ENCODE measurements at regions not wholly inside any gene's neighbourhood (a gene's known extent, or its start where the extent isn't known, plus 50 kb on each side); places are given as distances from the start of the nearest gene placed in this dataset.

- DNase-seq = no peak
- Histone ChIP-seq H3K4me2 (ENCODE audit: low read length, poor library complexity, severe bottlenecking) (no peak overlapping the region), H3K23ac (ENCODE audit: low read length in 2 of 2) (no peak overlapping the region), H2AFZ (ENCODE audit: low read depth, low read length) (no peak overlapping the region), H3K36me3 (ENCODE audit: control insufficient read depth in 1 of 2, insufficient read depth in 2 of 2, low read depth in 1 of 2, low read length in 2 of 2) (no peaks in the 10 kb centered on the region), H2BK15ac (ENCODE audit: low read depth, poor library complexity, severe bottlenecking) (no peak overlapping the region), H3K4me1 (ENCODE audit: control insufficient read depth, insufficient read depth, low read depth, low read length) (no peaks in the 10 kb centered on the region), H2BK5ac (ENCODE audit: low read depth, low read length, poor library complexity, severe bottlenecking) (no peak overlapping the region), H4K8ac (ENCODE audit: low read length) (no peak overlapping the region), H3K9ac (ENCODE audit: low read length) (no peak overlapping the region), H3K18ac (ENCODE audit: low read depth in 1 of 2, low read length in 2 of 2) (no peak overlapping the region), H2BK12ac (ENCODE audit: low read length in 2 of 2) (no peak overlapping the region), H3K4ac (ENCODE audit: low read depth in 1 of 2, low read length in 2 of 2) (no peak overlapping the region), H2BK120ac (ENCODE audit: low read depth, low read length) (no peak overlapping the region), H3K79me1 (replicated peaks; ENCODE audit: low read length, poor library complexity, severe bottlenecking) (no peaks in the 10 kb centered on the region), H3K9me3 (ENCODE audit: control insufficient read depth, low read length) (no peaks in the 10 kb centered on the region), H3K4me3 (ENCODE audit: insufficient read depth in 1 of 2, low read depth in 1 of 2, low read length in 2 of 2) (no peak overlapping the region), H4K91ac (ENCODE audit: low read length) (no peak overlapping the region), H3K27me3 (ENCODE audit: control insufficient read depth in 1 of 2, insufficient read depth in 1 of 2, low read length in 2 of 2) (no peaks in the 10 kb centered on the region), H3K27ac (ENCODE audit: low read length, poor library complexity, severe bottlenecking) (no peak overlapping the region), H2AK5ac (ENCODE audit: low read length, severe bottlenecking) (no peak overlapping the region), H3K14ac (ENCODE audit: low read length in 2 of 2) (no peak overlapping the region)
- WGBS = 95% methylated on average over 8 of the region's 8 CpGs
These were observed 225.2 kb downstream of the ETNK1 start for GRCh38 chr12:22850185-22850584.

- no peak overlapping the region for H2BK15ac ChIP-seq (ENCODE audit: low read depth, poor library complexity, severe bottlenecking)
- no peak overlapping the region for H2BK120ac ChIP-seq (ENCODE audit: low read depth, low read length)
- no peak overlapping the region for H3K9ac ChIP-seq (ENCODE audit: low read length)
- H2BK12ac ChIP-seq (ENCODE audit: low read length in 2 of 2) = no peak overlapping the region
- no peak overlapping the region for H3K18ac ChIP-seq (ENCODE audit: low read depth in 1 of 2, low read length in 2 of 2)
- no peak overlapping the region for H3K4ac ChIP-seq (ENCODE audit: low read depth in 1 of 2, low read length in 2 of 2)
- H3K79me1 ChIP-seq (replicated peaks; ENCODE audit: low read length, poor library complexity, severe bottlenecking) = no peaks in the 10 kb centered on the region
- H3K4me3 ChIP-seq (ENCODE audit: insufficient read depth in 1 of 2, low read depth in 1 of 2, low read length in 2 of 2) = no peak overlapping the region
- no peaks in the 10 kb centered on the region for H3K9me3 ChIP-seq (ENCODE audit: control insufficient read depth, low read length)
- DNase-seq = no peak
- H3K23ac ChIP-seq (ENCODE audit: low read length in 2 of 2) = no peak overlapping the region
- no peak overlapping the region for H3K4me2 ChIP-seq (ENCODE audit: low read length, poor library complexity, severe bottlenecking)
- no peak overlapping the region for H2BK5ac ChIP-seq (ENCODE audit: low read depth, low read length, poor library complexity, severe bottlenecking)
- H3K27ac ChIP-seq (ENCODE audit: low read length, poor library complexity, severe bottlenecking) = no peak overlapping the region
- H2AK5ac ChIP-seq (ENCODE audit: low read length, severe bottlenecking) = no peak overlapping the region
- H2AFZ ChIP-seq (ENCODE audit: low read depth, low read length) = no peak overlapping the region
- no peaks in the 10 kb centered on the region for H3K4me1 ChIP-seq (ENCODE audit: control insufficient read depth, insufficient read depth, low read depth, low read length)
- H3K14ac ChIP-seq (ENCODE audit: low read length in 2 of 2) = no peak overlapping the region
- H3K27me3 ChIP-seq (ENCODE audit: control insufficient read depth in 1 of 2, insufficient read depth in 1 of 2, low read length in 2 of 2) = no peaks in the 10 kb centered on the region
- H3K36me3 ChIP-seq (ENCODE audit: control insufficient read depth in 1 of 2, insufficient read depth in 2 of 2, low read depth in 1 of 2, low read length in 2 of 2) = no peaks in the 10 kb centered on the region
- H4K91ac ChIP-seq (ENCODE audit: low read length) = no peak overlapping the region
- H4K8ac ChIP-seq (ENCODE audit: low read length) = no peak overlapping the region
These were observed 226.6 kb downstream of the ETNK1 start for GRCh38 chr12:22851532-22851931.

- DNase-seq = no peak
- H3K4me2 ChIP-seq (ENCODE audit: low read length, poor library complexity, severe bottlenecking) = no peak overlapping the region
- 79% methylated on average over 1 of the region's 2 CpGs for WGBS
- H3K36me3 ChIP-seq (ENCODE audit: control insufficient read depth in 1 of 2, insufficient read depth in 2 of 2, low read depth in 1 of 2, low read length in 2 of 2) = no peaks in the 10 kb centered on the region
- H2AK5ac ChIP-seq (ENCODE audit: low read length, severe bottlenecking) = no peak overlapping the region
- H2AFZ ChIP-seq (ENCODE audit: low read depth, low read length) = no peak overlapping the region
- no peak overlapping the region for H3K9ac ChIP-seq (ENCODE audit: low read length)
- no peak overlapping the region for H3K4me3 ChIP-seq (ENCODE audit: insufficient read depth in 1 of 2, low read depth in 1 of 2, low read length in 2 of 2)
- no peak overlapping the region for H3K23ac ChIP-seq (ENCODE audit: low read length in 2 of 2)
- H3K9me3 ChIP-seq (ENCODE audit: control insufficient read depth, low read length) = no peaks in the 10 kb centered on the region
- no peak overlapping the region for H2BK5ac ChIP-seq (ENCODE audit: low read depth, low read length, poor library complexity, severe bottlenecking)
- H4K91ac ChIP-seq (ENCODE audit: low read length) = no peak overlapping the region
- no peak overlapping the region for H3K14ac ChIP-seq (ENCODE audit: low read length in 2 of 2)
- H3K79me1 ChIP-seq (replicated peaks; ENCODE audit: low read length, poor library complexity, severe bottlenecking) = no peaks in the 10 kb centered on the region
- no peak overlapping the region for H2BK15ac ChIP-seq (ENCODE audit: low read depth, poor library complexity, severe bottlenecking)
- H2BK12ac ChIP-seq (ENCODE audit: low read length in 2 of 2) = no peak overlapping the region
- H3K4ac ChIP-seq (ENCODE audit: low read depth in 1 of 2, low read length in 2 of 2) = no peak overlapping the region
- no peaks in the 10 kb centered on the region for H3K4me1 ChIP-seq (ENCODE audit: control insufficient read depth, insufficient read depth, low read depth, low read length)
- peaks cover 0 to 7% of the 10 kb centered on the region in 2 experiments for H3K27me3 ChIP-seq (ENCODE audit: control insufficient read depth in 1 of 2, insufficient read depth in 1 of 2, low read length in 2 of 2)
- H3K27ac ChIP-seq (ENCODE audit: low read length, poor library complexity, severe bottlenecking) = no peak overlapping the region
- H3K18ac ChIP-seq (ENCODE audit: low read depth in 1 of 2, low read length in 2 of 2) = no peak overlapping the region
- H4K8ac ChIP-seq (ENCODE audit: low read length) = no peak overlapping the region
- no peak overlapping the region for H2BK120ac ChIP-seq (ENCODE audit: low read depth, low read length)
These were observed 230.5 kb downstream of the ETNK1 start for GRCh38 chr12:22855456-22855855.

- Histone ChIP-seq H3K23ac (ENCODE audit: low read length in 2 of 2) (no peak overlapping the region), H3K36me3 (ENCODE audit: control insufficient read depth in 1 of 2, insufficient read depth in 2 of 2, low read depth in 1 of 2, low read length in 2 of 2) (no peaks in the 10 kb centered on the region), H2BK12ac (ENCODE audit: low read length in 2 of 2) (no peak overlapping the region), H2BK120ac (ENCODE audit: low read depth, low read length) (no peak overlapping the region), H3K79me1 (replicated peaks; ENCODE audit: low read length, poor library complexity, severe bottlenecking) (no peaks in the 10 kb centered on the region), H3K14ac (ENCODE audit: low read length in 2 of 2) (no peak overlapping the region), H2BK5ac (ENCODE audit: low read depth, low read length, poor library complexity, severe bottlenecking) (no peak overlapping the region), H2BK15ac (ENCODE audit: low read depth, poor library complexity, severe bottlenecking) (no peak overlapping the region), H4K8ac (ENCODE audit: low read length) (no peak overlapping the region), H3K4me3 (ENCODE audit: insufficient read depth in 1 of 2, low read depth in 1 of 2, low read length in 2 of 2) (no peak overlapping the region), H3K9ac (ENCODE audit: low read length) (no peak overlapping the region), H3K4me1 (ENCODE audit: control insufficient read depth, insufficient read depth, low read depth, low read length) (no peaks in the 10 kb centered on the region), H3K27ac (ENCODE audit: low read length, poor library complexity, severe bottlenecking) (no peak overlapping the region), H3K18ac (ENCODE audit: low read depth in 1 of 2, low read length in 2 of 2) (no peak overlapping the region), H2AK5ac (ENCODE audit: low read length, severe bottlenecking) (no peak overlapping the region), H4K91ac (ENCODE audit: low read length) (no peak overlapping the region), H3K27me3 (ENCODE audit: control insufficient read depth in 1 of 2, insufficient read depth in 1 of 2, low read length in 2 of 2) (peaks cover 0 to 7% of the 10 kb centered on the region in 2 experiments), H3K4ac (ENCODE audit: low read depth in 1 of 2, low read length in 2 of 2) (no peak overlapping the region), H3K4me2 (ENCODE audit: low read length, poor library complexity, severe bottlenecking) (no peak overlapping the region), H3K9me3 (ENCODE audit: control insufficient read depth, low read length) (no peaks in the 10 kb centered on the region), H2AFZ (ENCODE audit: low read depth, low read length) (no peak overlapping the region)
- DNase-seq = peak; percentile 43
- WGBS = no CpG with 5 or more reads among the region's 2 CpGs
These were observed 231.2 kb downstream of the ETNK1 start for GRCh38 chr12:22856178-22856577.

Measured in mesenchymal stem cell (in vitro differentiated cells and primary cell).